ENCODE measurements at regions not wholly inside any gene's neighbourhood (a gene's known extent, or its start where the extent isn't known, plus 50 kb on each side); places are given as distances from the start of the nearest gene placed in this dataset.

DNA sequence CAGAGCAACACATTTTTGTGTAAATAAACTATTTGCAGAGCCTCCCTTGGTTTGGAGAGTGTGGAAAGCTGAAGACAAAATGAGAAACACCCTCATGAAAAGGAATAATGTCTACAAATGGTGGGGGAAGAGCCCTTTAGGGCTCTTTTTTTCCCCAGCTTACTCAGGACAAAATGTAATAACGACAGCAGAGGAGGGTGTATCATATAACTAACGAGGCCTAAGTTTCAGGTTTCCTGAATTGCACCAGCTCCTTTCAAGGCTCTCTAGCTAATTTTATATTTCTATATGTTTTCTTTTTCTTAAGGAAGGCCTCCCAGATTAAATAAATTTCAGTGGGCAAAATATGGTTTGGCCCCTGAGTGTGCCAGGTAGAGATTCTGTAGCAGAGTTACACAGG, 116.3 kb downstream of the FEM1C start:
- no peak for TF ChIP-seq CBX5 (CRISPR knock-in tag; IDR thresholded peaks at IDR 0.05; ENCODE audit: borderline replicate concordance)
- TF ChIP-seq, protein P1, sequence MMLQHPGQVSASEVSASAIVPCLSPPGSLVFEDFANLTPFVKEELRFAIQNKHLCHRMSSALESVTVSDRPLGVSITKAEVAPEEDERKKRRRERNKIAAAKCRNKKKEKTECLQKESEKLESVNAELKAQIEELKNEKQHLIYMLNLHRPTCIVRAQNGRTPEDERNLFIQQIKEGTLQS (CRISPR knock-in tag; IDR thresholded peaks at IDR 0.05), result no peak
- no peak for TF ChIP-seq ZNF24 (IDR thresholded peaks at IDR 0.05)
- TF ChIP-seq, protein P2, sequence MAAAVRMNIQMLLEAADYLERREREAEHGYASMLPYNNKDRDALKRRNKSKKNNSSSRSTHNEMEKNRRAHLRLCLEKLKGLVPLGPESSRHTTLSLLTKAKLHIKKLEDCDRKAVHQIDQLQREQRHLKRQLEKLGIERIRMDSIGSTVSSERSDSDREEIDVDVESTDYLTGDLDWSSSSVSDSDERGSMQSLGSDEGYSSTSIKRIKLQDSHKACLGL (CRISPR knock-in tag; IDR thresholded peaks at IDR 0.05), result no peak
- no peak for TF ChIP-seq YY1 (IDR thresholded peaks at IDR 0.05; ENCODE audit: insufficient read depth, insufficient replicate concordance, low read depth, low read length)
- TF ChIP-seq, protein P3, sequence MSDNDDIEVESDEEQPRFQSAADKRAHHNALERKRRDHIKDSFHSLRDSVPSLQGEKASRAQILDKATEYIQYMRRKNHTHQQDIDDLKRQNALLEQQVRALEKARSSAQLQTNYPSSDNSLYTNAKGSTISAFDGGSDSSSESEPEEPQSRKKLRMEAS (IDR thresholded peaks at IDR 0.05), result no peak
- TF ChIP-seq ZNF446 (CRISPR knock-in tag; IDR thresholded peaks at IDR 0.05), result no peak
- TF ChIP-seq ZNF672 (CRISPR knock-in tag; IDR thresholded peaks at IDR 0.05), result no peak
- TF ChIP-seq, protein P4, sequence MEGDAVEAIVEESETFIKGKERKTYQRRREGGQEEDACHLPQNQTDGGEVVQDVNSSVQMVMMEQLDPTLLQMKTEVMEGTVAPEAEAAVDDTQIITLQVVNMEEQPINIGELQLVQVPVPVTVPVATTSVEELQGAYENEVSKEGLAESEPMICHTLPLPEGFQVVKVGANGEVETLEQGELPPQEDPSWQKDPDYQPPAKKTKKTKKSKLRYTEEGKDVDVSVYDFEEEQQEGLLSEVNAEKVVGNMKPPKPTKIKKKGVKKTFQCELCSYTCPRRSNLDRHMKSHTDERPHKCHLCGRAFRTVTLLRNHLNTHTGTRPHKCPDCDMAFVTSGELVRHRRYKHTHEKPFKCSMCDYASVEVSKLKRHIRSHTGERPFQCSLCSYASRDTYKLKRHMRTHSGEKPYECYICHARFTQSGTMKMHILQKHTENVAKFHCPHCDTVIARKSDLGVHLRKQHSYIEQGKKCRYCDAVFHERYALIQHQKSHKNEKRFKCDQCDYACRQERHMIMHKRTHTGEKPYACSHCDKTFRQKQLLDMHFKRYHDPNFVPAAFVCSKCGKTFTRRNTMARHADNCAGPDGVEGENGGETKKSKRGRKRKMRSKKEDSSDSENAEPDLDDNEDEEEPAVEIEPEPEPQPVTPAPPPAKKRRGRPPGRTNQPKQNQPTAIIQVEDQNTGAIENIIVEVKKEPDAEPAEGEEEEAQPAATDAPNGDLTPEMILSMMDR (CRISPR knock-in tag; IDR thresholded peaks at IDR 0.05), result no peak
- no peak for TF ChIP-seq NFATC3 (CRISPR knock-in tag; IDR thresholded peaks at IDR 0.05)
- TF ChIP-seq, protein P5, sequence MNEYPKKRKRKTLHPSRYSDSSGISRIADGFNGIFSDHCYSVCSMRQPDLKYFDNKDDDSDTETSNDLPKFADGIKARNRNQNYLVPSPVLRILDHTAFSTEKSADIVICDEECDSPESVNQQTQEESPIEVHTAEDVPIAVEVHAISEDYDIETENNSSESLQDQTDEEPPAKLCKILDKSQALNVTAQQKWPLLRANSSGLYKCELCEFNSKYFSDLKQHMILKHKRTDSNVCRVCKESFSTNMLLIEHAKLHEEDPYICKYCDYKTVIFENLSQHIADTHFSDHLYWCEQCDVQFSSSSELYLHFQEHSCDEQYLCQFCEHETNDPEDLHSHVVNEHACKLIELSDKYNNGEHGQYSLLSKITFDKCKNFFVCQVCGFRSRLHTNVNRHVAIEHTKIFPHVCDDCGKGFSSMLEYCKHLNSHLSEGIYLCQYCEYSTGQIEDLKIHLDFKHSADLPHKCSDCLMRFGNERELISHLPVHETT (CRISPR knock-in tag; conservative IDR thresholded peaks at IDR 0.05), result no peak
- no peak for TF ChIP-seq EP300 (IDR thresholded peaks at IDR 0.05; ENCODE audit: low read depth in 2 of 2, low read length in 2 of 2)
- no peak for TF ChIP-seq EP300 (CRISPR knock-in tag; IDR thresholded peaks at IDR 0.05; ENCODE audit: borderline replicate concordance)
- no peak for TF ChIP-seq TBL1XR1 (IDR thresholded peaks at IDR 0.05; ENCODE audit: borderline replicate concordance, low read length, partially characterized antibody)
